Keratinocyte (primary cell): ENCODE measurements at regions not wholly inside any gene's neighbourhood (a gene's known extent, or its start where the extent isn't known, plus 50 kb on each side); places are given as distances from the start of the nearest gene placed in this dataset.

Experiments used
- DNase-seq: peaks from one replicate; pipeline ENCODE4 v3.0.0-alpha.2; 2011; ENCODE audit warnings: low read depth, missing footprints, low spot score
- FAIRE-seq: peaks from 2 replicates; lab custom pipeline; 2011; peaks lifted over from hg19 to GRCh38; lab: Jason Lieb, UNC
- H2AFZ ChIP-seq: 2 replicates; pipeline ENCODE4 v1.6.0; 2012; ENCODE audit warnings: low read length, control low read depth, inconsistent platforms; ENCODE audit not compliant: control insufficient read depth
- H3K27ac ChIP-seq: 2 replicates; pipeline ENCODE4 v1.5.1; 2011; ENCODE audit warnings: low read length; ENCODE audit not compliant: control insufficient read depth, insufficient read depth
- H3K27me3 ChIP-seq: 3 replicates; pipeline ENCODE4 v1.6.0; 2011; ENCODE audit warnings: low read length; ENCODE audit not compliant: control insufficient read depth, insufficient read depth; ENCODE audit errors: extremely low read depth
- H3K36me3 ChIP-seq, 2 experiments: 2 replicates in 1 of 2; 3 replicates in 1 of 2; pipeline ENCODE4 v1.5.1; 2011; ENCODE audit warnings: low read length in 2 of 2, mild to moderate bottlenecking in 1 of 2; ENCODE audit not compliant: control insufficient read depth in 2 of 2, insufficient read depth in 2 of 2; ENCODE audit errors: extremely low read depth in 1 of 2
- H3K4me1 ChIP-seq: 3 replicates; pipeline ENCODE4 v1.5.1; 2011; ENCODE audit warnings: low read length; ENCODE audit not compliant: control insufficient read depth, insufficient read depth; ENCODE audit errors: extremely low read depth
- H3K4me2 ChIP-seq: 3 replicates; pipeline ENCODE4 v1.6.0; 2011; ENCODE audit warnings: low read depth, low read length; ENCODE audit not compliant: control insufficient read depth, insufficient read depth; ENCODE audit errors: extremely low read depth
- H3K4me3 ChIP-seq, 3 experiments: fragments of 200-600 bp in 1 of 3; sonication (generic) in 1 of 3; 2 replicates in 2 of 3; 3 replicates in 1 of 3; pipeline ENCODE4 v1.5.1; 2011 to 2016; ENCODE audit warnings: low read length in 3 of 3, mild to moderate bottlenecking in 3 of 3, control low read depth in 2 of 3, inconsistent platforms in 1 of 3, low read depth in 1 of 3, mixed read lengths in 1 of 3, mixed run types in 1 of 3, moderate library complexity in 1 of 3; ENCODE audit not compliant: control insufficient read depth in 2 of 3, insufficient read depth in 2 of 3; ENCODE audit errors: extremely low read depth in 1 of 3
- H3K79me2 ChIP-seq: 2 replicates; pipeline ENCODE4 v1.6.0; 2012; ENCODE audit warnings: low read length; ENCODE audit not compliant: control insufficient read depth, insufficient read depth
- H3K9ac ChIP-seq: 3 replicates; pipeline ENCODE4 v1.6.0; 2011; ENCODE audit warnings: low read length; ENCODE audit not compliant: control insufficient read depth, insufficient read depth; ENCODE audit errors: extremely low read depth
- H3K9me1 ChIP-seq: 3 replicates; pipeline ENCODE4 v1.6.0; 2011; ENCODE audit warnings: low read length; ENCODE audit not compliant: control insufficient read depth, insufficient read depth; ENCODE audit errors: extremely low read depth
- H3K9me3 ChIP-seq: 2 replicates; pipeline ENCODE4 v1.5.1; 2012; ENCODE audit warnings: low read depth, low read length; ENCODE audit not compliant: control insufficient read depth
- H4K20me1 ChIP-seq: 3 replicates; pipeline ENCODE4 v1.6.0; 2011; ENCODE audit warnings: low read length; ENCODE audit not compliant: control insufficient read depth, insufficient read depth; ENCODE audit errors: extremely low read depth
- EZH2 ChIP-seq: IDR thresholded peaks from one replicate; pipeline ENCODE4 v1.6.1; 2012; ENCODE audit warnings: inconsistent platforms, mild to moderate bottlenecking, low read length, moderate library complexity
- dilution Hi-C: fragments of 300-500 bp; cut with MboI; formaldehyde crosslinking; loops from one replicate; pipeline ENCODE4 v1.7.0; 2020; ENCODE audit warnings: low sequenced_read_pairs; ENCODE audit not compliant: extremely low pct_ligation_motif_present
- TF ChIP-seq, protein P1 (sequence below), 3 experiments: IDR thresholded peaks in 1 of 3; conservative IDR thresholded peaks in 1 of 3; optimal IDR thresholded peaks in 1 of 3; 2 replicates in 2 of 3; 3 replicates in 1 of 3; pipeline versions ENCODE3 to v1.5.1; 2011; ENCODE audit warnings: low read length in 3 of 3, mild to moderate bottlenecking in 3 of 3, moderate library complexity in 2 of 3, control low read depth in 1 of 3, inconsistent platforms in 1 of 3; ENCODE audit not compliant: insufficient read depth in 2 of 3; ENCODE audit errors: extremely low read depth in 1 of 3

DNA sequence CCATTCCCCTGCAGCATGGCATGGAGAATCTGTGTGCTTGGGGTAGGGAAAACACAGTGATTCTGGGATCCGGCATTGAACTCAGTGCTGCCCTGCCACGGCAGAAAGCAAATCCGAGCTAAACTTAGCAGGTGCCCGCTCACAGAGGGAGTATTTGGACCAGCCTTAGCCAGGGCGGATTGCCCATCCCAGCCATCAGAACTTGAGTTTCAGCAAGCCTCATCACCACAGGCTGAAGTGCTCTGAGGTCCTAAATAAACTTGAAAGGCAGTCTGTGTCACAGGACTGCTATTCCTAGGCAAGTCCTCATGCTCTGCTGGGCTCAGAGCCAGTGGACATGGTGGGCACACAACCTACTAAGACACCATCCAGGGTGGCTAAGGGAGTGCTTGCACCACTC is 86.2 kb upstream of the YPEL5 start:
- H3K79me2 ChIP-seq, result no peaks in the 10 kb centered on the region
- no peak overlapping the region for H3K9ac ChIP-seq
- no peak overlapping the region for H3K4me3 ChIP-seq
- DNase-seq (no peak), FAIRE-seq (no peak)
- H3K27me3 ChIP-seq, result peaks cover 6% of the 10 kb centered on the region
- H3K4me1 ChIP-seq, result no peaks in the 10 kb centered on the region
- no peaks in the 10 kb centered on the region for H4K20me1 ChIP-seq
- H3K27ac ChIP-seq, result no peak overlapping the region
- no peak overlapping the region for H2AFZ ChIP-seq
- TF ChIP-seq, protein P1, sequence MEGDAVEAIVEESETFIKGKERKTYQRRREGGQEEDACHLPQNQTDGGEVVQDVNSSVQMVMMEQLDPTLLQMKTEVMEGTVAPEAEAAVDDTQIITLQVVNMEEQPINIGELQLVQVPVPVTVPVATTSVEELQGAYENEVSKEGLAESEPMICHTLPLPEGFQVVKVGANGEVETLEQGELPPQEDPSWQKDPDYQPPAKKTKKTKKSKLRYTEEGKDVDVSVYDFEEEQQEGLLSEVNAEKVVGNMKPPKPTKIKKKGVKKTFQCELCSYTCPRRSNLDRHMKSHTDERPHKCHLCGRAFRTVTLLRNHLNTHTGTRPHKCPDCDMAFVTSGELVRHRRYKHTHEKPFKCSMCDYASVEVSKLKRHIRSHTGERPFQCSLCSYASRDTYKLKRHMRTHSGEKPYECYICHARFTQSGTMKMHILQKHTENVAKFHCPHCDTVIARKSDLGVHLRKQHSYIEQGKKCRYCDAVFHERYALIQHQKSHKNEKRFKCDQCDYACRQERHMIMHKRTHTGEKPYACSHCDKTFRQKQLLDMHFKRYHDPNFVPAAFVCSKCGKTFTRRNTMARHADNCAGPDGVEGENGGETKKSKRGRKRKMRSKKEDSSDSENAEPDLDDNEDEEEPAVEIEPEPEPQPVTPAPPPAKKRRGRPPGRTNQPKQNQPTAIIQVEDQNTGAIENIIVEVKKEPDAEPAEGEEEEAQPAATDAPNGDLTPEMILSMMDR (optimal IDR thresholded peaks at IDR 0.05 in 1 of 3, IDR thresholded peaks at IDR 0.05 in 1 of 3, conservative IDR thresholded peaks at IDR 0.05 in 1 of 3; ENCODE audit: extremely low read depth in 1 of 3, insufficient read depth in 2 of 3, low read length in 3 of 3), result no peak
- no peak for TF ChIP-seq EZH2
- no peaks in the 10 kb centered on the region for H3K9me1 ChIP-seq
- H3K4me2 ChIP-seq, result no peak overlapping the region
- no peaks in the 10 kb centered on the region for H3K36me3 ChIP-seq
- dilution Hi-C loops, result no loop called here
- no peaks in the 10 kb centered on the region for H3K9me3 ChIP-seq

DNA sequence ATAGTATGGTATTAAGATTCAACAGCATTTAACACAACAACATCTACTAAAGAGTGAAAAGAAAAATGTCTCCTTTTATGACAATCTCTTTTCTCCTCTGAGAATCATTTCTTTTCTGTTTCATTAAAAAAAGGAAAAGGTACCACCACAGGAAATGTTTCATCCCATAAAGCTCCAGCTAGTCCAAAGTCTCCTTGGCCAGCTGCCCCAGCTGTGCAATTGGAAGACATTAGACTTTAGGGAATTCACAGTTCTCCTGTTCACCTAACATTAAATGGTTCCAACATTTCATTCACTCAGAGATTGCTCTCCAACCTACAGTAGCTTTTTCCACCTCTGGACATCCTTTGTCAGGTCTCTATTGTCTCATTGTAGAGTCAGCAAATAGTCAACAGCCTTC is 78.7 kb upstream of the YPEL5 start:
- no peaks in the 10 kb centered on the region for H3K9me1 ChIP-seq
- no peak overlapping the region for H3K27ac ChIP-seq
- H3K27me3 ChIP-seq, result no peaks in the 10 kb centered on the region
- DNase-seq (no peak), FAIRE-seq (no peak)
- dilution Hi-C loops, result no loop called here
- no peaks in the 10 kb centered on the region for H3K36me3 ChIP-seq
- H3K4me1 ChIP-seq, result no peaks in the 10 kb centered on the region
- H2AFZ ChIP-seq, result no peak overlapping the region
- H3K9me3 ChIP-seq, result no peaks in the 10 kb centered on the region
- no peak overlapping the region for H3K4me3 ChIP-seq
- H3K4me2 ChIP-seq, result no peak overlapping the region
- H3K79me2 ChIP-seq, result no peaks in the 10 kb centered on the region
- no peaks in the 10 kb centered on the region for H4K20me1 ChIP-seq
- no peak overlapping the region for H3K9ac ChIP-seq
- no peak for TF ChIP-seq EZH2
- TF ChIP-seq, protein P1 (optimal IDR thresholded peaks at IDR 0.05 in 1 of 3, IDR thresholded peaks at IDR 0.05 in 1 of 3, conservative IDR thresholded peaks at IDR 0.05 in 1 of 3; ENCODE audit: extremely low read depth in 1 of 3, insufficient read depth in 2 of 3, low read length in 3 of 3), result no peak
